ENCODE measurements at regions not wholly inside any gene's neighbourhood (a gene's known extent, or its start where the extent isn't known, plus 50 kb on each side); places are given as distances from the start of the nearest gene placed in this dataset.

GRCh38 chr4:35556387-35556786 is 687.9 kb downstream of the ARAP2 start:
- TF ChIP-seq CTCF (IDR thresholded peaks at IDR 0.05) (no peak), POLR2A (IDR thresholded peaks at IDR 0.05) (no peak)

All from right lobe of liver (tissue), 4 donors.